Mammary epithelial cell (primary cell): ENCODE measurements at regions not wholly inside any gene's neighbourhood (a gene's known extent, or its start where the extent isn't known, plus 50 kb on each side); places are given as distances from the start of the nearest gene placed in this dataset.

Experiments used
- EZH2 ChIP-seq: IDR thresholded peaks from 2 replicates; pipeline ENCODE4 v1.6.1; 2012; ENCODE audit warnings: low read length, inconsistent platforms, borderline replicate concordance
- TF ChIP-seq, protein P1 (sequence below), 2 donors: IDR thresholded peaks in 1 of 2; conservative IDR thresholded peaks in 1 of 2; 2 replicates each; pipeline ENCODE4 v1.5.1; 2011 to 2012; ENCODE audit warnings: inconsistent platforms in 2 of 2, low read length in 2 of 2, mild to moderate bottlenecking in 2 of 2, control low read depth in 1 of 2, low read depth in 1 of 2; ENCODE audit not compliant: insufficient read depth in 1 of 2; ENCODE audit errors: extremely low read depth in 1 of 2

- TF ChIP-seq, protein P1, sequence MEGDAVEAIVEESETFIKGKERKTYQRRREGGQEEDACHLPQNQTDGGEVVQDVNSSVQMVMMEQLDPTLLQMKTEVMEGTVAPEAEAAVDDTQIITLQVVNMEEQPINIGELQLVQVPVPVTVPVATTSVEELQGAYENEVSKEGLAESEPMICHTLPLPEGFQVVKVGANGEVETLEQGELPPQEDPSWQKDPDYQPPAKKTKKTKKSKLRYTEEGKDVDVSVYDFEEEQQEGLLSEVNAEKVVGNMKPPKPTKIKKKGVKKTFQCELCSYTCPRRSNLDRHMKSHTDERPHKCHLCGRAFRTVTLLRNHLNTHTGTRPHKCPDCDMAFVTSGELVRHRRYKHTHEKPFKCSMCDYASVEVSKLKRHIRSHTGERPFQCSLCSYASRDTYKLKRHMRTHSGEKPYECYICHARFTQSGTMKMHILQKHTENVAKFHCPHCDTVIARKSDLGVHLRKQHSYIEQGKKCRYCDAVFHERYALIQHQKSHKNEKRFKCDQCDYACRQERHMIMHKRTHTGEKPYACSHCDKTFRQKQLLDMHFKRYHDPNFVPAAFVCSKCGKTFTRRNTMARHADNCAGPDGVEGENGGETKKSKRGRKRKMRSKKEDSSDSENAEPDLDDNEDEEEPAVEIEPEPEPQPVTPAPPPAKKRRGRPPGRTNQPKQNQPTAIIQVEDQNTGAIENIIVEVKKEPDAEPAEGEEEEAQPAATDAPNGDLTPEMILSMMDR (conservative IDR thresholded peaks at IDR 0.05 in 1 of 2, IDR thresholded peaks at IDR 0.05 in 1 of 2; ENCODE audit: extremely low read depth in 1 of 2, insufficient read depth in 1 of 2, low read depth in 1 of 2, low read length in 2 of 2) = no peak
- no peak for TF ChIP-seq EZH2
Observed at GRCh38 chr11:97966901-97967300, 1053.8 kb upstream of the CNTN5 start.
